Activated CD4-positive, alpha-beta T cell treated with anti-CD3 and anti-CD28 coated beads, Interleukin-2, amount 50 U/mL, for 48 hours (primary cell): ENCODE measurements at regions not wholly inside any gene's neighbourhood (a gene's known extent, or its start where the extent isn't known, plus 50 kb on each side); places are given as distances from the start of the nearest gene placed in this dataset.
A peak's percentile ranks its signal among the peaks of the same experiment; 100 is the strongest.

Experiments used
- DNase-seq, 2 experiments: peaks; one replicate each; pipeline ENCODE4 v3.0.0-alpha.2; 2020

DNA sequence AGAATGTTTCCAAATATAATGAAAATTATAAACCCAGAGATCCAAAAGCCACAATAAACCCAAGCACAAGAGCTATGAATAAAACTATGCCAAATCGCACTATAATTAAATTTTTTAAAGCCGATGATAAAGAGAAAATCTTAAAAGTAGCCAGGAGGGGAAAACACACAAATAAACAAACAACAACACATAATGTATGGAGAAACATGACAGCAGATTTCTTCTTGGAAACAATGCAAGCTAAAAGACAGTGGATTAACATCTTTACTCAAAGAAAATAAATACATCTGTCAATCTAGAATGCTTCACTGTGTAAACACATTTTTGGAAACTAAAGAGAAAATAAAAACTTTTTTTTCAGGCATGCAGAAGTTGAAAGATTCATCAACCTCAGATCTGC, 53.0 kb upstream of the SMOX start:
- DNase-seq, result no peak

DNA sequence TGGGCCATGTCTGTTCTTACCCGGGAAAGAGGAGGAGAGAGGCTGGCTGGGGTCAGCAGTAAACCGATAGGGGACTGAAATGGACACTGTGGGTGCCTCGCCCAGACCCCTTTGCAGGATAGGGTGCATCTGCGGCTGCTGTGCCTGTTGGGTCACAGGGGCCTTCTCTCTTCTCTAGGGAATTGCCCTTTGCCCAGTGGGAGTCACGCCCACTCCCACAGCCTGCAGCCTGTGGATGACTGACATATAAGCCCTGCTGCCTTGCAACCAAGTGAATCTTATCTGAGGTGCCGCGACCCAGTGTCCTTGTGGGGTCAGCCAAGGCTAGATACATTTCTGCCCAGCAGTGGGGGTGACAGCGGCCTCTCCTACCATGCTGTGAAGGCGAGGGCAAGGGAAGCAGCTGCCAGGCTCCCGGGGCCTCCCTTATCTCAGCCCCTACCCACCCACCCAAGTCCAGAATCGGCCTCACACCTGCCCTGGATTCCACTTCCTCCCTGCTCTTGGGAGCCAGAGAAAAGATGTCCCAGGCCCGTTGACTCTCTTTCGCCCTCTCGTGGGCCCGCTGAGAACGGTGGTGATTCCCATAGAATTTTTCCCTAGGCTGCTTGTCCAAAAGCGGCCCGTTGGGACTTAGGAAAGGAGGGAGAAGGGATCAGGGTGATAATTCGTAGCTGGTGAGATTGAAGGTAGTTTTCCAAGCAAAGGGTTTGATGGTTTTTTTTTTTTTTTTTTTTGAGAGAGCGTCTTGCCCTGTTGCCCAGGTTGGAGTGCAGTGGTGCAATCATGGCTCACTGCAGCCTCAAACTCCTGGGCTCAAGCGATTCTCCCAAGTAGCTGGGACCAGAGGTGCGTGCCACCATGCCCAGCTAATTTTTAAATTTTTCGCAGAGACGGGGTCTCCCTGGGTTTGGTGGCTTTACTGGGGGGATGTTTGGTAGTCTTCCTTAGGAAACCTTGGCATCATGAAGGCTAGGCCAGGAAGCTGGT, 56.8 kb upstream of the SMOX start:
- DNase-seq, result peak; percentile 62 to 70

DNA sequence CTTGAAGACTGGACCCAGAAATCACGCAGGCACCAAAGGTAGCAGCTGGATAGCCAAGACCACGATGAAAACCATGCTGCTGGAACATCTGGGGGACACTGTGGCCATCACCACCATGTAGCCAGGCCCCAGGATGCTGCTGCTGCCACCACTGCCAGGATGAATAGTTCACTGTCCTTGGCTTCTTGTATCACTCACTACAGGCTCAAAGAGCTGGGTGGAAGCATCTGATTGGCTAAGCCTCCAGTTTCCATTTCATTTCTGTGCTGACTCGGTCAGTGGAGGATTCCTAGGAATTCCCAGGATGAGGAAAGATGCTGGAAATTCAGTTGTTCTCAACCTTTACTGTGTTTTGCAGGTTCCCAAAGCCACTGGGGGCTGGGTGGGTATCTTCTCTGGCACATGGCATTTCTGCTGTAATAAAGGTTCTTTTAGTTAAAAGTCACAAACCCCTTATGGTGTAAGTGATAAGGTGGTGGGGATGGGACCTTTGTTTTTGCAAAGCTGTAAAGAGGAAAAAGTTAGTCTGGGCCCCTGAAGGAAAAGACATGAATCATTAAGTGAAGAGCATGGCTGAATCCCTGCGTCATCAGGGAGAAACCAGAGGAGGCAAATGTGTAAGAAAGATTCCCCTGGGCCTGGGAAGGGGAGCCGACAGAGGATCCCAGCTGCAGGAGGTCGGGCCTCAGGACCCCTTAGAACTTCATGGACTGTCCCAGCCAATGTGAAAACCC, 57.7 kb upstream of the SMOX start:
- no peak for DNase-seq

DNA sequence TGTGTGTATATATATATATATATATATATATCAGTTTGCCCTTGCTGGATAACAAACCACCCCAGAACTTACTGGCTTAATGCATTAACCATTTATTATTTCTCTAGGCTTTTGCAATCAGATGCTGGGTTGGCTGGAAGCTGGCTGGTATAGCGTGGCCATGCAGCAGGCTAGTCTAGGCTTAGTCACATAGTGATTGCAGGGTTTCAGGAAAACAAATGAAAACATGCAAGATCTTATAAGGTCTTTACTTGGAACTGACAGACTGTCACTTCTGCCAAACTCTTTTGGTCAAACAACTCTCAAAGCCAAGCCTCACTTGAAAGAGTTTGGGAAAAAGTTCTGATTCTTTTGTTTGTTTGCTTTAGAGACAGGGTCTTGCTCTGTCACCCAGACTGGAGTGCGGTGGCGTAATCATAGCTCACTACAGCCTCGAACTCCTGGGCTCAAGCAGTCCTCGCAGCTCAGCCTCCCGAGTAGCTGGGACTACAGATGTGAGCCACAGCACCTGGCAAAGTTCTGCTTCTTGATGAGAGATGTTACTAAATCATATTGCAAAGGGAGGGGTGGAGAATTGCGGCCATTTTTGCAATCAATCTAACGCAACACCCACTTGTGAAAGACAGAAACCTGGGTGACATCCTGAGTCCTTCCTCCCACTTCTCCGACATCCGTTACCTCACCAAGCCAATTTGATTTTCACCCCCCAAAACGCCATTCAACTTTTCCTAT, 58.7 kb upstream of the SMOX start:
- DNase-seq, result no peak

DNA sequence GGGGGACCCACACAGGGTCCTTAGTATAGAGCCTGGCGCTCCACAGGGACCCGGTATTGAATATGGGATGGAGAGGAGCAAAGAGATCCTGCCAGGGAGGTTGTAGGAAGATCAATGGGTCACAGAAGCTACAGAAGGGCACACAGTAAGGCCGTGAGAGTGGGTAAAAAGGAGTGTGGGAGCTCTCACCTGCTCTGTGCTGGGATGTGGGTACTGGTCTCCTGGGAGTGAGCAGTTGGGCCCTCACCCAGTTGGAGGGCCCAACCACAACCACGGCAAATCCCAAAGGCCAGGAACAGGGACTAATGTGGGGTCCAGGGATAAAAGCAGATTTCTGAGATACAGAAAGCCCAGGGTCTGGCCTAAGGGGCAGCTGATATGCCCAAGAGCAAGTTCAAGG, 59.9 kb upstream of the SMOX start:
- no peak for DNase-seq

DNA sequence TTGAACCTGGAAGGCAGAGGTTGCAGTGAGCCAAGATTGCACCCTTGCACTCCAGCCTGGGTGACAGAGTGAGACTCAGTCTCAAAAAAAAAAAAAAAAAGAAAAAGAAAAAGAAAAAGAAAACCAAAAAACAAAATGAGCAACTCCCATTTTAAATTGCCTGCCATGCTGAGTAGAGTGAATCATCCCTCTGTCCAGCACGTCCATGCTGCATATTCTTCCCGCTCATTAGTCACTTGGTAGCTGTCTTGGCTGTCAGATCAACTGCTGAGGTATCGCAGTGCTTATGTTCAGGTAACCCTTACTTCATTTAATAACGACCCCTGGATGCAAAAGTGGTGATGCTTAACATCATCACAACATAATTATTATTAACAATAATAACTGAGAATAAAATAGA, 60.7 kb upstream of the SMOX start:
- no peak for DNase-seq

DNA sequence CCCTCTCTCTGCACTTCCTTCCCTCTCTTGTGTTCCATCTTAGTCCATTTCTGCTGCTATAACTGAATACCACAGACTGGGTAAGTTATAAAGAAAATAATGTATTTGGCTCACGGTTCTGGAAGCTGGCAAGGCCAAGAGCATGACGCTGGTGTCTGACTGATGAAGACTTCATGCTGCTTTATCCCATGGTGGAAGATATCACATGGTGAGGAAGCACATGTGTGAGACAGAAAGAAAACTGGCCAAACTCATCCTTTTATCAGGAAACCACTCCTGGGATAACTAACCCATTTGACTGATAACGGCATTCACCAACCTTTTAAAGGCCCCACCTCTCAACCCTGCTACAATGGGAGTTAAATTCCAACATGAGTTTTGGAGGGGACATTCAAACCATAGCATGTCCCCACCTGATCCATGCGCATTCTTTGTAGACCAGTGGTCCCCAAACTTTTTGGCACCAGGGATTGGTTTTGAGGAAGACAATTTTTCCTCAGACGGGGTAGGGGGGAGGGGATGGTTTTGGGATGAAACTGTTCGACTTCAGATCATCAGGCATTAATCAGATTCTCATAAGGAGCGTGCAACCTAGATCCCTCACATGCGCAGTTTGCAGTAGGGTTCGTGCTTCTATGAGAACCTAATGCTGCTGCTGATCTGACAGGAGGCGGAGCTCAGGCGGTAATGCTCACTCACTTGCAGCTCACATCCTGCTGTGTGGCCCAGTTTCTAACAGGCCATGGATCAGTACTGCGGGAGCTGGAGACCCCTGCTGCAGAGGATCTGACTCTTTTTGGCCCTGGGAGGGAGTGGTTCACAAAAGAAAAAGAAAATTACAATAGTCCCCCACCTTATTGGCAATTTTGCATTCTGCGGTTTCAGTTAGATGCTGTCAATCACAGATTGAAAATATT, 61.6 kb upstream of the SMOX start:
- DNase-seq, result no peak

DNA sequence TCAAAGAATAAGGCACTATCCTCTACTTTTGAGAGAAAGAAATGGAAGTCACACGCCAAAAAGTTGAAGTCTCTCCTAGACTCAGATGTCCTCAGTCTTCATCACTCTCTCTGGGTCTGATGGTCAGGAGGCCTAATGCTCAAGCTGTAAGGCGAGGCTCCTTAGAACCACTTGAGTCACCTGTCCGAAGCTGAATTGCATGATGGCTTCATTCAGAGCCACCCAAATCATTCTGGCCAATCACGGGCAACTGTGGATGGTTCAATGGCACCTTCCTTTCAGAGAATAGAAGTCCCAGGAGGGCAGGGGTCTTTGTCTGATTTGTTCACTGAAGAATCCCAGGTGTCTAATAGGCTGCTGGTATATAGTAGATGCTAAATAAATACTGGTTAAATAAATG, 63.9 kb upstream of the SMOX start:
- no peak for DNase-seq

DNA sequence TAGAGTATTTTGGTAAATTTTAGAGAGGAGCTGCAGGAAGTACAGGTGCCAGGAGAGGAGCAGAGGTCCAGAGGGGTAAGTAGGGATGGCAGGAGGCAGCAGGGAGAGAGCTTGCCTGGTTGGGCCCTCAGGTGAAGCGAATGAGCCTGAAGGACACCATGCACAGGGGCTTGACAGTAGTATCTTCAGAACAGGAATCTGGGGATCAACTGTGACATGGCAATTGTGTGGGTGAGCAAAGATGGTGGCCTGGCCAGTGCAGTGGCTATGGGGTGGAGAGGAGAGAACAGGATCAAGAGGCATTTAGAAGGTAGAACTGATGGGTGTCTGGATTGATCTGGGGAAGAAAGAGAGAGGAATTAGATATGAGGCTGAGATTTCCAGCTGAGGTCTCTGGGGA, 64.5 kb upstream of the SMOX start:
- no peak for DNase-seq

DNA sequence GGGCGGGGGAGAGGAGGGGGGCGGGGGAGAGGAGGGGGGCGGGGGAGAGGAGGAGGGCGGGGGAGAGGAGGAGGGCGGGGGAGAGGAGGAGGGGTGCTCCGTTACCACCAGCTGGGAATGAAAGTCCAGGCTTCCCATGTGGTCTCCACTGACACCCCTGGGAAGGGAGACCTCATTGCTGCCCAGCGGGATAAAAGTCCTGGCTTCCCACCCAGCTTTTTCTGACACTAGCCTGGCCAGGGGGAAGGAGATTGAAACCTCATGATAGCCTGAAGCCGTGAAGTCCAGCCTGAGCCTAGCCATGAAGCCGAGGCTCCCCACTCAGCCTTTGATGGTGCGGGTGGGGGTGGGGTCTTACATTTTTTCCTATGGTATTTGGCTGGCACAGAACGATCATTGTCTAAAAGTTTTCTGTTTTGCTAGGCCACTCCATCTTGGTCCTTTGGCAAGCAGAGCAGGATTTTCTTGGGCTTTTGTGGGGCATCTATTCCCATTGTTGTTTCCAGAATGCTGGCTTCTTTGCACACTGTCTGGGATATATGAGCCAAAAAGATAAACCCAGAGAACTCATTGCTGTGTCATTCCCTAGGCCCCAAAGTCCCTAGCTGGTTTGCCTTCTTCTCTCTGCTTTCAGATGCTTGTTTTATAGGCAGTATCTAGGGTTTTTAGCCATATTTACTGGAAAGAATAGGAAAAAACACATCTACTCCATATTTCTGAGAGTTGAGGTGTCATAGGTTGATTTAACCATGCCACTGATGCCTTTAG, 65.3 kb upstream of the SMOX start:
- no peak for DNase-seq

DNA sequence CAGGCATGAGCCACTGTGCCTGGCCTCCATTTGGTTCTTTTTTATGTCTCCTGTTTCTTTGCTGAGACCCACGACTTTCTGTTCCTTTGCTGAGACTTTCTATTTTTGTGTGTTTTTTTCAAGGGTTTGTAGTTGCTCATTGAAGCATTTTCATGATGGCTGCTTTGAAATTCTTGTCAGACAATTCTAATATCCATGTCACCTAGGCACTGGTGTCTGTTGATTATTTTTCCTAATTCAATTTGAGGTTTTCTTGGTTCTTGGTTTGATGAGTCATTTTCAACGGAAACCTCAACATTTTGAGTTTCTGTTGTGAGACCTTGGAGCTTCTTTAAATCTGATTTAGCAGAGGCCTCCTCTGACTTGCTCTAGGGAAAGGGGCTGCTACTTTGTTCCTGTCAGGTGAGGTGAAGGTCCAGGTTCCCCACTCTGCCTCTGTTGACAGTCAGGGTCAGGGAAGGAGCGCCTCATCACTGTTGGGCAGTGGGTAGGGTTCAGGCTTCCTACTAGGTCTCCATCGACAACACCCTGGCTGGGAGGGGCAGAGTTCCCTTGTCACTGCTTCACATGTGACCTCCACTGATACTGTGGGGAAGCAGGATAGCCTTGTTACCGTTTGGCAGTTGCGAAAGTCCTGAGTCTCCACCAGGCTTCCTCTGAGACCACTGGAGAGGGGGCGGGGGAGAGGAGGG, 66.1 kb upstream of the SMOX start:
- peak; percentile 48 to 62 for DNase-seq

DNA sequence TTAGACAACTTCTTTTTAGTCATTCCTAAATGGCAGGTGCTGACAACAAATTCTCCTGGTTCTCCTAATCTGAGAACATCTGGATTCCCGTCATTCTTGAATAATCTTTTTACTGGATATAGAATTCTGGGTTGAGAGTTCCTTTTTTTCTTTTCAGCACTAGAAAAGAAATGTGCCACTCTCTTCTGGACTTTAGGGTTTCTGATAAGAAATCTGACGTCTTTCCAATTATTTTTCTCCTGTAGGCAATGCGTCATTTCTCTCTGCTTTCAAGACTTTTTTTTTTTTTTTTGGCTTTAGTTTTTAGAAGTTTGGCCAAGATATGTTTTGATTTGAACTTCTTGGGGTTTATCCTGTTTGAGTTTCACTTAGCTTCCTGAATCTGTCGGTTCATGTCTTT, 66.1 kb upstream of the RNF24 start:
- no peak for DNase-seq

DNA sequence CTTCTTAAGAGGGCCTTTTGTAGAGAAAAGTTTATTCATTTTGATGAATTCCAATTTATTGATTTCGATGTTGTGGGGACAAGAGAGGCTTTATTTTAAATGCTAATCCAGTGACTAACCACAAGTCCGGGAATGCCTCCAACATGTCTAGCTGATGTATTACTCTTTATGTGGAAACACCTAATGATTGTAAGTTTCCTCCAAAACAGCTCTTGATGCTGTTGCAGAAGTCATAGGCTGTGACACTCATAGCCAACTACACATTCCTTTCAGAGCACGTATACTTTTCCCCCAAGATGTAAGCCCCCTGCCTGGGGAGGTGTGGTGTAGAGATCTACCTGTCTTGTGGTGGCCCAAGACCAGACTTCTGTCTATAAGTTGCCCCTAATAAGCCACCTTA, 61.3 kb upstream of the RNF24 start:
- no peak for DNase-seq

DNA sequence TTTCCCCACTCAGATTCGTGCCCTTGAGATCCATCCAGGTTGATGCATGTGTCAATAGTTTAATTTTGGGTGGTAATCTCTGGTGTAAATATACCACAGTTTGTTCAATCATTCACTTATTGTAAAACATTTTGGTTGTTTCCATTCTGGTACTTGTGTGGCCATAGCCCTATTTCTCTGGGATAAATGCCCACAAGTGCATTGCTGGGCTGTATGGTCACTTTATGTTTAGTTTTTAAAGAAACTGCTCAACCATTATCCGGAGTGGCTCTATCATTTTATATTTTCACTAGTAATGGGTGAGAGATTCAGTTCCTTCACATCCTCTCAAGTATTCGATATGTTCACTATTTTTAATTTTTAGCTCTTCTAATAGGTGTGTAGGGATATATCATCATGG, 60.7 kb upstream of the RNF24 start:
- no peak for DNase-seq

DNA sequence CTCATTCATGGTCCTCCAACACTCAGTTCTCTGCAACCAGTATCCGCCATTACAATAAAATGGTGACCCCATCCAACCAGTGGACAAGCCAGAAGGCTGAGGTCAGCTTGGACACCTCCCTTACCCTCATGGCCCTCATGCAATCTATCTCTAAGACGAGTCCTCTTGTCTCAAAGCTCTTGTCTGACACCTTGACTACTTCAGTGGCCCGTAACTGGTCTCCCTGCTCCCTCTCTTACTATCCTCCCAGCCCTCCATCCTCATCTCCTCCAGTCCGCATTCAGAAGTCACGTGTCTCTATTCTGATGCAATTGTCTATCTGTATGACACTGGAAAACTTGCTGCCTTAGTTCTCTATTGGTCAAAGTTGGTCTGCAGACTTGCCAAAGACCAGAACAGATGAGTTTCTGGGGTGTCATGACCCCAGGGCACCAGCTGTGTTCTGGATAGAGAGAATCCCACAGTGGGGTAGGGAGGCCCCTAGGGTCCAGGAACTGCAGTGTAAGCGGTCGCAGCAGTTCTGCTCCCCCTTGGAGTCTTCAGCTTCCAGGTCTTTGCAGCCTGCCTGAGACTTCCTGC, 59.6 kb upstream of the RNF24 start:
- no peak for DNase-seq

DNA sequence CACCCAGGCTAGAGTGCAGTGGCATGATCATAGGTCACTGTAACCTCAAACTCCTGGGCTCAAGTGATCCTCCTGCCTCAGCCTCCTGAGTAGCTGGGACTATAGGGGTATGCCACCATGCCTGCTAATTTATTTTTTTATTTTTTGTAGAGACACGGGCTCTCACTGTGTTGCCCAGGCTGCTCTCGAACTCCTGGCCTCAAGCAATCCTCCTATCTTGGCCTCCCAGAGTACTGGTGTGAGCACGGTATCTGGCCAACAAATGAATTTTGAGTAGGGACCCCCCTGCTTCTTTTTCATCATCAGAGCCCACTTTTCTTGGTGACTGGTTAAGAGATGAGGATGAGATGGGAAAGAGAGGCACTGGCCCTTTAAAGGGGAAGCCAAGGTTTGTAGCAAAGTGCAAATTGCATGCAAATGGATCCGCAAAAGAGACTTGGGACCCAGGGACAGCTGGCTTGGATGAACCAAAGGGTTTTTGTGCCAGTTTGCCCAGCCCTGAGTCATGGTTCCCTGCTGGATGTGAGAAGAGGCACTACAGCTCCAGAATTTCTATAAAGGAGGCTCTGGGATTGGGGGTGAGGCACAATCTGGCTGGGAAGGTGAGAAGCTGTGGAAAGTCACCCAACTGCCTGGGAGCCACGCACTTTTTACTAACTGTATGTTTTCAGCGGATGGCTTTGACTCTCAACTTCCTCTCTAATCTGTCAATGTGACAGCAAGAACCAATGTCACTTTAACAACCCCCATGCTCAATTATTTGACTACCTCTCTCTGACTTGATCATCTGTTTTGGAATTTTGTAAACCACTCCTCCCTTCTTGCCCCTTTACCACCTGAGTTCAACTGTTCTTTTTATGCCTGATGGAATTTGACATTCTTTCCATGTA, 58.7 kb upstream of the RNF24 start:
- DNase-seq, result no peak

DNA sequence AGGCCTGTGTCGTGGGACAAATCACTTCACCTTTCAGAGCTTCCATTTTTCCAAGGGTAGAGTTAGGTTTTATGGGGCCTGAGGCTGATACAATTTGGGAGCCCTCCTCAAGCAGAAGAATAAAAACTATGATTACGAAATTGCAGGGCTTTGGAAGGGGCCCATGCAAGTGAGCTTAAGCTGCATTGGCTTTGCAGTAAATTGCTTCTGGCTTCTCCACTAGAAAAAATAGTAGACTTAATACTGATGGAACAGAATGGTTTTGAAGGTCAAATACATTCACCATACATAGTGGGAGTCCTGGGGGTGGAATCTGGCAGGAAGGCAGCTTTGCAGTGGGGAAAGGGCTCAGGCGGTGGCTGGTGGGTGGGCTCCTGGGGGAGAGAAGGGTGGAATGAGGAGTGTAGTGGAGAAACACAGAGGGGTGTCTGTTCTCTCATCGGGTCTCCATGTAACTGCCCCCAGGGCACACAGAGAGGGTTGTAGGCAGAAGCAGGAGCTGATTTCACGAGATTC, 55.9 kb upstream of the RNF24 start:
- no peak for DNase-seq

DNA sequence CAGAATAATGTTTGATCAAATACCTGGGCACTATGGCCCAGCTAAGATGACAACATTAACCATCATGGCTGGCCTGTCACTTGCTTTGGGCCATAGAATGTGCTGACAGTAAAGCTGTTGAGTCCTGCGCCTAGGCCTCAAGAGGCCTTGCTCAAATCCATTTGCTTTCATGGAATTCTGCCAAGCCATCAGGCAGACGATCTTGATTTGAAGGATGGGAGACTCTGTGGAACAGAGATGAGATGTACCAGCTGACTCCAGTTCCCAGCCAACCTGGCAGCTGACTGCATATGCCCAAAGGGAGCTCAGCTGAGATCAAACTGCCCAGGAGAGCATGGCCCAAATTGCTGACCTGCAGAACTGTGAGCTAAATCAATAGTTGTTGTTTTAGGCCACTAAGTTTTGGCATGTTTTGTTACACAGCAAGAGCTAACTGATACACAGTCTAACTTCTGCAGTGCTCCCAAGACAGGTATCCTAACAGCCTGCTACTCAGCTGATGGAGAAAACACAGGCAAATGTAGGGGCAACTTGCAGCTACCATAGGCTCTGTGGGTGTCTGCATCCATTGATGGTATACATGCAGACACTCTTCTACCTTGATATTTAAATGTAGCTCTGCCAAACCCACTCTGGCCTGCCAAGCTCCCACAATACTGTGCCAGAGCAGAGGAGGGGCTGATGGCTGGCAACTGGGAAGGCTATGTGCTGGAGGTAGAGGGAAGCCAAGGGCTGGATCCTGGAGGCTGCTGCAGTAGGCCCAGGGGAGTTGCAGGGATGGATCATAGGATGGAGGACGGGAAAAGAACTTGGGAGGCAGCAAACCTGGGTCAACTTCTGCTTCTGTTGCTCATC, 55.2 kb upstream of the RNF24 start:
- no peak for DNase-seq
